ENCODE measurements at regions not wholly inside any gene's neighbourhood (a gene's known extent, or its start where the extent isn't known, plus 50 kb on each side); places are given as distances from the start of the nearest gene placed in this dataset.

DNA sequence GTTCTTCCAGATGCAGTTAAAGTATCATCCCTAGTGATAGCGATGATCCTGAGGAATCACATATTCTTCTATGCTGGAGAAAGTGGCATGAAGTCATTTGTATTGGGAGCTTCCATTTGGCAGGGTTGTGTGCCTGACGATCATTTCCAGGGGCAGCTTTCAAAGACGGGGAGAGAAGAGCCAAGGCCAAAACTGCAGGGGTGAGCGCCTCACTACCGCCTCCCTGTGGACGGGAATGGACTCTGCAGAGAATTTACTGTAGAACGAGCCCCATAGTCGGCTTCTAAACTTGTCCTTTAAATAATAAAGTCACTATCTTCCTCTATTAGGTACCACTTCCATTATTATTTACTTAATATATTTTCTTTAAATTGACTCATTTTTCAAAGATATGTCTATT lies 555.9 kb upstream of the TMEM132C start:
- TF ChIP-seq, protein P1, sequence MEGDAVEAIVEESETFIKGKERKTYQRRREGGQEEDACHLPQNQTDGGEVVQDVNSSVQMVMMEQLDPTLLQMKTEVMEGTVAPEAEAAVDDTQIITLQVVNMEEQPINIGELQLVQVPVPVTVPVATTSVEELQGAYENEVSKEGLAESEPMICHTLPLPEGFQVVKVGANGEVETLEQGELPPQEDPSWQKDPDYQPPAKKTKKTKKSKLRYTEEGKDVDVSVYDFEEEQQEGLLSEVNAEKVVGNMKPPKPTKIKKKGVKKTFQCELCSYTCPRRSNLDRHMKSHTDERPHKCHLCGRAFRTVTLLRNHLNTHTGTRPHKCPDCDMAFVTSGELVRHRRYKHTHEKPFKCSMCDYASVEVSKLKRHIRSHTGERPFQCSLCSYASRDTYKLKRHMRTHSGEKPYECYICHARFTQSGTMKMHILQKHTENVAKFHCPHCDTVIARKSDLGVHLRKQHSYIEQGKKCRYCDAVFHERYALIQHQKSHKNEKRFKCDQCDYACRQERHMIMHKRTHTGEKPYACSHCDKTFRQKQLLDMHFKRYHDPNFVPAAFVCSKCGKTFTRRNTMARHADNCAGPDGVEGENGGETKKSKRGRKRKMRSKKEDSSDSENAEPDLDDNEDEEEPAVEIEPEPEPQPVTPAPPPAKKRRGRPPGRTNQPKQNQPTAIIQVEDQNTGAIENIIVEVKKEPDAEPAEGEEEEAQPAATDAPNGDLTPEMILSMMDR (IDR thresholded peaks at IDR 0.05) = no peak
- TF ChIP-seq POLR2A (IDR thresholded peaks at IDR 0.05) = no peak

Data from prostate gland (tissue), 2 donors.